Endodermal cell (in vitro differentiated cells): ENCODE measurements at regions not wholly inside any gene's neighbourhood (a gene's known extent, or its start where the extent isn't known, plus 50 kb on each side); places are given as distances from the start of the nearest gene placed in this dataset.

ENCODE experiments used
- DNase-seq: peaks from one replicate; pipeline ENCODE4 v3.0.0-alpha.2; 2017
- H3K27ac ChIP-seq: 2 replicates; pipeline ENCODE4 v1.5.1; 2013; ENCODE audit warnings: mild to moderate bottlenecking, low read depth, low read length, moderate library complexity
- H3K27me3 ChIP-seq: 2 replicates; pipeline ENCODE4 v1.6.1; 2013; ENCODE audit warnings: mild to moderate bottlenecking, low read length, moderate library complexity; ENCODE audit not compliant: insufficient read depth, control insufficient read depth, poor library complexity, severe bottlenecking
- H3K36me3 ChIP-seq: 2 replicates; pipeline ENCODE4 v1.7.0; 2013; ENCODE audit warnings: mild to moderate bottlenecking, low read length, moderate library complexity; ENCODE audit not compliant: control insufficient read depth, insufficient read depth
- H3K4me1 ChIP-seq: one replicate; pipeline ENCODE4 v1.7.0; 2013; ENCODE audit warnings: low read length; ENCODE audit not compliant: control insufficient read depth, insufficient read depth
- H3K4me3 ChIP-seq: 2 replicates; pipeline ENCODE4 v1.5.1; 2013; ENCODE audit warnings: mild to moderate bottlenecking, low read length, moderate library complexity
- H3K9ac ChIP-seq: 2 replicates; pipeline ENCODE4 v1.6.1; 2013; ENCODE audit warnings: mild to moderate bottlenecking, low read length, moderate library complexity; ENCODE audit not compliant: poor library complexity, severe bottlenecking; ENCODE audit errors: extremely low read depth
- H3K9me3 ChIP-seq: 2 replicates; pipeline ENCODE4 v1.6.1; 2013; ENCODE audit warnings: mild to moderate bottlenecking, low read length, moderate library complexity; ENCODE audit not compliant: control insufficient read depth
- H3K27ac Mint-ChIP-seq: 2 replicates; pipeline ENCODE4 v1.8.0; 2020; ENCODE audit warnings: mixed read lengths
- H3K27me3 Mint-ChIP-seq: 2 replicates; pipeline ENCODE4 v1.8.0; 2021; ENCODE audit warnings: mild to moderate bottlenecking, mixed read lengths; ENCODE audit not compliant: insufficient read depth
- H3K36me3 Mint-ChIP-seq: 2 replicates; pipeline ENCODE4 v1.8.0; 2020; ENCODE audit warnings: low read depth, mixed read lengths
- H3K4me1 Mint-ChIP-seq: 2 replicates; pipeline ENCODE4 v1.8.0; 2020; ENCODE audit warnings: mixed read lengths
- H3K4me3 Mint-ChIP-seq: 2 replicates; pipeline ENCODE4 v1.8.0; 2020; ENCODE audit warnings: mild to moderate bottlenecking, moderate library complexity, mixed read lengths
- H3K9me3 Mint-ChIP-seq: 2 replicates; pipeline ENCODE4 v1.8.0; 2020; ENCODE audit warnings: mild to moderate bottlenecking, mixed read lengths
- WGBS, 2 experiments: methylation state at CpG; one replicate each; pipeline versions ENCODE4 v1.1.5 to v1.1.7; 2013; ENCODE audit warnings: missing lambda C conversion rate in 2 of 2, mixed read lengths in 1 of 2; ENCODE audit not compliant: insufficient coverage in 1 of 2, insufficient read length in 1 of 2; 5-methylcytosine and 5-hydroxymethylcytosine counted together
- TF ChIP-seq, protein P1 (sequence below): fragments of 200-600 bp; sonication (generic); conservative IDR thresholded peaks from 2 replicates; pipeline ENCODE4 v1.5.0; 2021; ENCODE audit warnings: antibody characterized with exemption, mild to moderate bottlenecking

DNA sequence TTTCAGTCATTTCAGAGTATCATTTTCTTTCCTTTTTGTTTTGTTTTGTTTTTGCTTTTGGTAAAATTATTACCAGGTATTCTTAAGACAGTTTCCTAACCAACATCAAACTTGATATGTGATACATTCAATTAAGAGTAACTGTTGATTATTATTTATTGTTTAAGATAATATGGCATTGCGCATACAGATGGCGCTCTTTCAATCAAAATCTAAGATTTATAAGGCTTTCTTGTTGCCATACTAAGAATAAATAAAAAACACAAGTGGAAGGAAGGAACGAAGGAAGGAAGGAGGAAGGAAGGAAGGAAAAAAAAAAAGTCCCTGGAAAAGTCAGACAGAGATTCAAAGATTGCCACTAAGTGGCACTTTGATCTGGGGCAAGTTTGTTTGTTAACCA lies 1308.7 kb upstream of the FAM98A start:
- Histone ChIP-seq H3K36me3 (no peaks in the 10 kb centered on the region), H3K4me3 (no peak overlapping the region), H3K9ac (no peak overlapping the region), H3K4me1 (no peaks in the 10 kb centered on the region), H3K27ac (no peak overlapping the region), H3K27me3 (no peaks in the 10 kb centered on the region), H3K9me3 (no peaks in the 10 kb centered on the region)
- WGBS, 2 experiments, result 80 to 96% methylated on average over 1 to 2 of the region's 3 CpGs
- H3K4me1 Mint-ChIP-seq, result no peaks in the 10 kb centered on the region
- no peaks in the 10 kb centered on the region for H3K9me3 Mint-ChIP-seq
- no peak overlapping the region for H3K4me3 Mint-ChIP-seq
- TF ChIP-seq, protein P1, sequence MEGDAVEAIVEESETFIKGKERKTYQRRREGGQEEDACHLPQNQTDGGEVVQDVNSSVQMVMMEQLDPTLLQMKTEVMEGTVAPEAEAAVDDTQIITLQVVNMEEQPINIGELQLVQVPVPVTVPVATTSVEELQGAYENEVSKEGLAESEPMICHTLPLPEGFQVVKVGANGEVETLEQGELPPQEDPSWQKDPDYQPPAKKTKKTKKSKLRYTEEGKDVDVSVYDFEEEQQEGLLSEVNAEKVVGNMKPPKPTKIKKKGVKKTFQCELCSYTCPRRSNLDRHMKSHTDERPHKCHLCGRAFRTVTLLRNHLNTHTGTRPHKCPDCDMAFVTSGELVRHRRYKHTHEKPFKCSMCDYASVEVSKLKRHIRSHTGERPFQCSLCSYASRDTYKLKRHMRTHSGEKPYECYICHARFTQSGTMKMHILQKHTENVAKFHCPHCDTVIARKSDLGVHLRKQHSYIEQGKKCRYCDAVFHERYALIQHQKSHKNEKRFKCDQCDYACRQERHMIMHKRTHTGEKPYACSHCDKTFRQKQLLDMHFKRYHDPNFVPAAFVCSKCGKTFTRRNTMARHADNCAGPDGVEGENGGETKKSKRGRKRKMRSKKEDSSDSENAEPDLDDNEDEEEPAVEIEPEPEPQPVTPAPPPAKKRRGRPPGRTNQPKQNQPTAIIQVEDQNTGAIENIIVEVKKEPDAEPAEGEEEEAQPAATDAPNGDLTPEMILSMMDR, result peak; percentile 52
- no peak overlapping the region for H3K27ac Mint-ChIP-seq
- H3K36me3 Mint-ChIP-seq, result no peaks in the 10 kb centered on the region
- no peaks in the 10 kb centered on the region for H3K27me3 Mint-ChIP-seq
- no peak for DNase-seq

DNA sequence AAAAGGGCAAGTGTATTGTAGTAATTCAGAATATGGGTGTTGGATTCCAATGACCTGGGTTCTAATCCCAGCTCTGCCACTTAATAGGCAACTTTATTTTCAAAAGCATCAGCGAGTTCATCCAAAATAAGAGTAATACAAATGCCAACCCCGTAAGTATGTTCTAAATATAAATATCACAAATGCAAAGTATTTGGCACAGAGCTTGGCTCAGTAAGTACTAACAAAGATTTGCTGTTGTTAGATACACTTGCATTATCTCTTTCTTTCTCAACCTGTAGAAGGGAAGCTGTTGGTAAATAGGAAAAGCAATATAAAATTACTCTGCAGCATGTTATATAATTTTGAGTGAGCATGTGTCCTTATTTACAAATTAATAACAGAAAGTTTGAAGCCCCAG lies 1302.6 kb upstream of the FAM98A start:
- Histone ChIP-seq H3K9me3 (no peaks in the 10 kb centered on the region), H3K27ac (no peak overlapping the region), H3K36me3 (no peaks in the 10 kb centered on the region), H3K4me1 (no peaks in the 10 kb centered on the region), H3K9ac (no peak overlapping the region), H3K4me3 (no peak overlapping the region), H3K27me3 (no peaks in the 10 kb centered on the region)
- Mint-ChIP-seq H3K4me1 (no peaks in the 10 kb centered on the region), H3K27ac (no peak overlapping the region), H3K4me3 (no peak overlapping the region), H3K36me3 (no peaks in the 10 kb centered on the region), H3K27me3 (no peaks in the 10 kb centered on the region), H3K9me3 (no peaks in the 10 kb centered on the region)
- TF ChIP-seq, protein P1, result no peak
- 100% methylated on average over 1 to 2 of the region's 2 CpGs for WGBS, 2 experiments
- DNase-seq, result no peak

- H3K9me3 ChIP-seq, result no peaks in the 10 kb centered on the region
- H3K36me3 Mint-ChIP-seq, result no peaks in the 10 kb centered on the region
- no peak for DNase-seq
- no peak overlapping the region for H3K4me3 Mint-ChIP-seq
- no peaks in the 10 kb centered on the region for H3K4me1 Mint-ChIP-seq
- H3K4me1 ChIP-seq, result no peaks in the 10 kb centered on the region
- H3K27me3 ChIP-seq, result no peaks in the 10 kb centered on the region
- H3K9ac ChIP-seq, result no peak overlapping the region
- H3K27me3 Mint-ChIP-seq, result no peaks in the 10 kb centered on the region
- TF ChIP-seq, protein P1, result no peak
- H3K4me3 ChIP-seq, result no peak overlapping the region
- no peak overlapping the region for H3K27ac Mint-ChIP-seq
- H3K9me3 Mint-ChIP-seq, result no peaks in the 10 kb centered on the region
- H3K27ac ChIP-seq, result no peak overlapping the region
- no peaks in the 10 kb centered on the region for H3K36me3 ChIP-seq
These were observed 1300.0 kb upstream of the FAM98A start for GRCh38 chr2:34899079-34899478.
